Lower lobe of right lung (tissue), 2 donors: ENCODE measurements at regions not wholly inside any gene's neighbourhood (a gene's known extent, or its start where the extent isn't known, plus 50 kb on each side); places are given as distances from the start of the nearest gene placed in this dataset.

ENCODE experiments used
- ATAC-seq, 2 donors: fragments of 200-7000 bp; cut with Tn5 transposase; one replicate each; pipeline ENCODE4 v1.9.1; 2020 to 2022; ENCODE audit warnings: mild to moderate bottlenecking in 2 of 2, moderate library complexity in 2 of 2
- DNase-seq: peaks from one replicate; pipeline ENCODE4 v3.0.0-alpha.2; 2020
- H3K27ac ChIP-seq: fragments of 200-600 bp; one replicate; pipeline ENCODE4 v1.8.0; 2022
- H3K27me3 ChIP-seq: fragments of 200-600 bp; one replicate; pipeline ENCODE4 v1.8.0; 2022; ENCODE audit warnings: low read depth
- H3K36me3 ChIP-seq: fragments of 200-600 bp; one replicate; pipeline ENCODE4 v1.8.0; 2022; ENCODE audit warnings: mild to moderate bottlenecking
- H3K4me1 ChIP-seq: fragments of 200-600 bp; one replicate; pipeline ENCODE4 v1.8.0; 2022
- H3K4me3 ChIP-seq: fragments of 200-600 bp; one replicate; pipeline ENCODE4 v1.8.0; 2022; ENCODE audit warnings: mild to moderate bottlenecking
- H3K9me3 ChIP-seq: fragments of 200-600 bp; one replicate; pipeline ENCODE4 v1.8.0; 2022
- CTCF ChIP-seq: fragments of 200-600 bp; IDR thresholded peaks from one replicate; pipeline ENCODE4 v1.8.0; 2022; ENCODE audit warnings: antibody characterized with exemption, mild to moderate bottlenecking
- intact Hi-C: fragments of 100-400 bp; cut with DNase I; formaldehyde crosslinking; loops from one replicate; pipeline ENCODE4 v1.11.0; 2022
- donor health status: DM: no; HTN: yes; CAD: no; lungs with severe emphysema.

GRCh38 chr2:5285872-5286769 lies 406.1 kb upstream of the SOX11 start:
- no peaks in the 10 kb centered on the region for H3K36me3 ChIP-seq

GRCh38 chr2:5287558-5288334 lies 404.4 kb upstream of the SOX11 start:
- Histone ChIP-seq H3K36me3 (no peaks in the 10 kb centered on the region), H3K27ac (no peak overlapping the region), H3K9me3 (no peaks in the 10 kb centered on the region), H3K4me1 (no peaks in the 10 kb centered on the region), H3K27me3 (no peaks in the 10 kb centered on the region), H3K4me3 (no peak overlapping the region)
- ATAC-seq (no peak), DNase-seq (no peak)
- intact Hi-C loops, result no loop called here
- TF ChIP-seq CTCF, result no peak

More at GRCh38 chr2:5285872-5286769, 406.1 kb upstream of the SOX11 start:
- Histone ChIP-seq H3K4me3 (no peak overlapping the region), H3K27ac (no peak overlapping the region), H3K4me1 (no peaks in the 10 kb centered on the region), H3K9me3 (no peaks in the 10 kb centered on the region), H3K27me3 (no peaks in the 10 kb centered on the region)
- ATAC-seq (no peak), DNase-seq (no peak)
- TF ChIP-seq CTCF, result no peak
- intact Hi-C loops, result no loop called here

- DNase-seq (no peak), ATAC-seq (no peak)
- TF ChIP-seq CTCF, result no peak
- H3K27me3 ChIP-seq, result no peaks in the 10 kb centered on the region
- intact Hi-C loops, result no loop called here
- H3K36me3 ChIP-seq, result no peaks in the 10 kb centered on the region
- no peaks in the 10 kb centered on the region for H3K4me1 ChIP-seq
- no peak overlapping the region for H3K4me3 ChIP-seq
- H3K27ac ChIP-seq, result no peak overlapping the region
- no peaks in the 10 kb centered on the region for H3K9me3 ChIP-seq
Observed at GRCh38 chr2:5290900-5291546, 401.2 kb upstream of the SOX11 start.

DNA sequence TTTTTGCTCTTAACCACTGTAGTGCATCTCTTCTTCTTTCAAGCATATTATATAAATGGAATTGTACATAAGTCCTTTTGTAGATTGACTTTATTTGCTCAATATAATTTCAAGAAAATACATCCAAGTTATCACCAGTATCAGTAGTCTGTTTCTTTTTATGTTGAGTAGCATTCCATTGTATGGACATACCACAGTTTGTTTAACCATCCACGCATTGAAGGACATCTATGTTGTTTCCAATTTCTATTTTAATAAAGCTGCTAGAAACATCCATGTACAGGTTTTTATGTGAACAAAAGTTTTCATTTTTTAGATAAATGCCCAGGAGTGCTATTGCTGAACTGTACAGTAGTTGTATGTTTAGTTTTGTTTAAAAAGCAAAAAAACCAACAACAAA lies 387.5 kb upstream of the SOX11 start:
- intact Hi-C loops, result no loop called here
- Histone ChIP-seq H3K36me3 (no peaks in the 10 kb centered on the region), H3K4me3 (no peak overlapping the region), H3K27ac (no peak overlapping the region), H3K9me3 (no peaks in the 10 kb centered on the region), H3K4me1 (no peaks in the 10 kb centered on the region), H3K27me3 (no peaks in the 10 kb centered on the region)
- no peak for ATAC-seq
- TF ChIP-seq CTCF, result no peak
- no peak for DNase-seq

DNA sequence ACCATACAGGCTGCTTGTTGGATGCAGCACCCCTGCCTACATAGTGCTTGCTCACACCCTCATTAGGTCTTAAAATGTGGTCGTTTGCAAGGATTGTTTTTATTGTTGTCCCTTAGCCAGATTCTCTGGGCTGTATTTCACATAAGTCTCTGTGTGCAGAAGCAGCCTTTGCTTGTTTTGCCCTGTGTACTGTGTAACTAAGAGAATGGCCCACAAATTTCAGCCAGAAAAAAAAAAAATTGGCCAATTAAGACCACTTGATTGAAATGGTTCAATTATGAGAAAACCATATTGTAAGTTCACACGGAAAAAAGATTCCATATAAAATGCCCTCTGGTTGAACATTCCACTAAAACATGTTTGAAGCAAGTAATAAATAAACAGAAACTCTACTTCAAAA lies 377.1 kb upstream of the SOX11 start:
- no peaks in the 10 kb centered on the region for H3K36me3 ChIP-seq
- H3K27me3 ChIP-seq, result no peaks in the 10 kb centered on the region
- no peak overlapping the region for H3K27ac ChIP-seq
- no peak for TF ChIP-seq CTCF
- H3K4me3 ChIP-seq, result no peak overlapping the region
- no peaks in the 10 kb centered on the region for H3K9me3 ChIP-seq
- DNase-seq, result no peak
- intact Hi-C loops, result no loop called here
- no peak for ATAC-seq
- H3K4me1 ChIP-seq, result no peaks in the 10 kb centered on the region
